Amygdala (tissue), 56 donors: ENCODE measurements at regions not wholly inside any gene's neighbourhood (a gene's known extent, or its start where the extent isn't known, plus 50 kb on each side); places are given as distances from the start of the nearest gene placed in this dataset.
"Not testable (repeated sequence)": the region's sequence is repeated elsewhere in the genome, so short reads cannot be mapped to it uniquely, and the experiment has no call there.

Experiments
- DNase-seq, 56 donors: peaks; one replicate each; lab custom pipeline; 2025; lab: John Stamatoyannopoulos, UW

GRCh38 chr6:155538708-155539390 is 83.2 kb upstream of the NOX3 start:
- DNase-seq = no peak

GRCh38 chr6:155534678-155535077 is 79.0 kb upstream of the NOX3 start:
- no peak for DNase-seq

- peak in 2 of 56 donors; percentile 1 to 20 for DNase-seq
These were observed 74.7 kb upstream of the NOX3 start for GRCh38 chr6:155530219-155530834.

- not testable (repeated sequence) for DNase-seq
These were observed 74.2 kb upstream of the NOX3 start for GRCh38 chr6:155529814-155530213.

GRCh38 chr6:155528982-155529453 is 73.4 kb upstream of the NOX3 start:
- DNase-seq = no peak

- DNase-seq = no peak
These were observed 72.7 kb upstream of the NOX3 start for GRCh38 chr6:155528335-155528734.

GRCh38 chr6:155527443-155527842 is 71.8 kb upstream of the NOX3 start:
- no peak for DNase-seq

GRCh38 chr6:155523821-155524651 is 68.4 kb upstream of the NOX3 start:
- DNase-seq = peak in 3 of 56 donors; percentile 1

GRCh38 chr6:155521719-155522118 is 66.1 kb upstream of the NOX3 start:
- no peak for DNase-seq

- no peak for DNase-seq
These were observed 64.4 kb upstream of the NOX3 start for GRCh38 chr6:155520078-155520477.

- no peak for DNase-seq
These were observed 63.6 kb upstream of the NOX3 start for GRCh38 chr6:155519176-155519738.

- DNase-seq = no peak
These were observed 61.7 kb upstream of the NOX3 start for GRCh38 chr6:155517294-155517693.

- no peak for DNase-seq
These were observed 55.2 kb upstream of the NOX3 start for GRCh38 chr6:155510879-155511278.

- no peak for DNase-seq
These were observed 54.3 kb upstream of the NOX3 start for GRCh38 chr6:155509743-155510475.

- DNase-seq = no peak
These were observed 50.0 kb upstream of the NOX3 start for GRCh38 chr6:155505608-155505989.
